ENCODE measurements at regions not wholly inside any gene's neighbourhood (a gene's known extent, or its start where the extent isn't known, plus 50 kb on each side); places are given as distances from the start of the nearest gene placed in this dataset.

DNA sequence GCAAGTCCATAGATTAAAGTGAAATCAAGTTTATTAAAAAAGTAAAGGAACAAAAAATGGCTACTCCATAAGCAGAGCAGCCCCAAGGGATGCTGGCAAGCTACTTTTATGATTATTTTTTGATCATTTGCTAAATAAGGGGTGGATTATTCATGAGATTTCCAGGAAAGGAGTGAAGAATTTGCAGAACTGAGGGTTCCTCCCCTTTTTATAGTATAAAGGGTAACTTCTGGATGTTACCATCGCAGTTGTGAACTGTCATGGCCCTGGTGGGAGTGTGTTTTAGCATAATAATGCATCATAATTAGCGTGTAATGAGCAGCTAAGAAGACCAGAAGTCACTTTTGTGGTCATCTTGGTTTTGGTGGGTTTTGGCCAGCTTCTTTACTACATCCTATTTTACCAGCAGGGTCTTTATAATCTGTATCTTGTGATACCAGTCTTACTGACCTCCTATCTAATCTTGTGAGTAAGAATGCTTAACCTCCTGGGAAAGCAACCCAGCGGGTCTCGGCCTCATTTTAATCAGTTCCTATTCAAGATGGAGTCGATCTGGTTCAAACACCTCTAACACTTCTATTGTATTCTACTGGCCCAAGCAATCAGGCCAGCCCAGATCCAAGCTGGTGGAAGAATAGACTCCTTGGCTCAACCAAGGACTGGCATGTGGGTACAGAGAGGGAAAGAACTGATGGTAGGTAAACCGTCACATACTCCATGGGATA, 87.9 kb upstream of the NPSR1 start:
- TF ChIP-seq REST (IDR thresholded peaks at IDR 0.05; ENCODE audit: insufficient replicate concordance, low read depth) (no peak), POLR2AphosphoS5 (IDR thresholded peaks at IDR 0.05; ENCODE audit: low read depth) (no peak), GABPA (IDR thresholded peaks at IDR 0.05; ENCODE audit: low read depth) (no peak), SPI1 (IDR thresholded peaks at IDR 0.05; ENCODE audit: borderline replicate concordance, low read depth) (no peak)
- TF ChIP-seq, protein P1, sequence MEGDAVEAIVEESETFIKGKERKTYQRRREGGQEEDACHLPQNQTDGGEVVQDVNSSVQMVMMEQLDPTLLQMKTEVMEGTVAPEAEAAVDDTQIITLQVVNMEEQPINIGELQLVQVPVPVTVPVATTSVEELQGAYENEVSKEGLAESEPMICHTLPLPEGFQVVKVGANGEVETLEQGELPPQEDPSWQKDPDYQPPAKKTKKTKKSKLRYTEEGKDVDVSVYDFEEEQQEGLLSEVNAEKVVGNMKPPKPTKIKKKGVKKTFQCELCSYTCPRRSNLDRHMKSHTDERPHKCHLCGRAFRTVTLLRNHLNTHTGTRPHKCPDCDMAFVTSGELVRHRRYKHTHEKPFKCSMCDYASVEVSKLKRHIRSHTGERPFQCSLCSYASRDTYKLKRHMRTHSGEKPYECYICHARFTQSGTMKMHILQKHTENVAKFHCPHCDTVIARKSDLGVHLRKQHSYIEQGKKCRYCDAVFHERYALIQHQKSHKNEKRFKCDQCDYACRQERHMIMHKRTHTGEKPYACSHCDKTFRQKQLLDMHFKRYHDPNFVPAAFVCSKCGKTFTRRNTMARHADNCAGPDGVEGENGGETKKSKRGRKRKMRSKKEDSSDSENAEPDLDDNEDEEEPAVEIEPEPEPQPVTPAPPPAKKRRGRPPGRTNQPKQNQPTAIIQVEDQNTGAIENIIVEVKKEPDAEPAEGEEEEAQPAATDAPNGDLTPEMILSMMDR (IDR thresholded peaks at IDR 0.05; ENCODE audit: insufficient read depth, low read length): no peak

All from HL-60 (cell line).